T-helper 1 cell treated with Interleukin-12 subunit alpha and Interleukin-12 subunit beta and Interleukin-4 antibody, amounts not matched to agents 30 μg/mL and 1 μg/mL, for 36 hours (primary cell): ENCODE measurements at regions not wholly inside any gene's neighbourhood (a gene's known extent, or its start where the extent isn't known, plus 50 kb on each side); places are given as distances from the start of the nearest gene placed in this dataset.
"Not testable (repeated sequence)": the region's sequence is repeated elsewhere in the genome, so short reads cannot be mapped to it uniquely, and the experiment has no call there.

Experiments
- H3K27ac Mint-ChIP-seq: one replicate; pipeline ENCODE4 v1.8.0; 2021; ENCODE audit warnings: mild to moderate bottlenecking, mixed read lengths
- H3K27me3 Mint-ChIP-seq: one replicate; pipeline ENCODE4 v1.8.0; 2021; ENCODE audit warnings: low read depth, mixed read lengths
- H3K36me3 Mint-ChIP-seq: one replicate; pipeline ENCODE4 v1.8.0; 2021; ENCODE audit warnings: low read depth, mixed read lengths
- H3K4me1 Mint-ChIP-seq: one replicate; pipeline ENCODE4 v1.8.0; 2021; ENCODE audit warnings: low read depth, mixed read lengths
- H3K4me3 Mint-ChIP-seq: one replicate; pipeline ENCODE4 v1.8.0; 2021; ENCODE audit warnings: mild to moderate bottlenecking, moderate library complexity, mixed read lengths
- H3K9me3 Mint-ChIP-seq: one replicate; pipeline ENCODE4 v1.8.0; 2021; ENCODE audit warnings: mixed read lengths

- Mint-ChIP-seq H3K4me1 (no peaks in the 10 kb centered on the region), H3K36me3 (no peaks in the 10 kb centered on the region), H3K9me3 (no peaks in the 10 kb centered on the region), H3K27ac (no peak overlapping the region), H3K27me3 (peaks cover 12% of the 10 kb centered on the region), H3K4me3 (no peak overlapping the region)
These were observed 199.9 kb downstream of the EVX1 start for GRCh38 chr7:27442455-27442854.

GRCh38 chr7:27449046-27449445 lies 206.4 kb downstream of the EVX1 start:
- H3K9me3 Mint-ChIP-seq, H3K36me3 Mint-ChIP-seq, H3K4me3 Mint-ChIP-seq, H3K27ac Mint-ChIP-seq, H3K4me1 Mint-ChIP-seq: not testable (repeated sequence)
- peaks cover 14% of the 10 kb centered on the region for H3K27me3 Mint-ChIP-seq

- Mint-ChIP-seq H3K27me3 (peaks cover 3% of the 10 kb centered on the region), H3K4me3 (no peak overlapping the region), H3K4me1 (no peaks in the 10 kb centered on the region), H3K27ac (no peak overlapping the region), H3K36me3 (no peaks in the 10 kb centered on the region), H3K9me3 (no peaks in the 10 kb centered on the region)
These were observed 208.8 kb downstream of the HIBADH start for GRCh38 chr7:27453702-27454405.

- H3K27ac Mint-ChIP-seq, H3K36me3 Mint-ChIP-seq, H3K27me3 Mint-ChIP-seq, H3K4me1 Mint-ChIP-seq, H3K4me3 Mint-ChIP-seq, H3K9me3 Mint-ChIP-seq: not testable (repeated sequence)
These were observed 205.6 kb downstream of the HIBADH start for GRCh38 chr7:27457120-27457519.

GRCh38 chr7:27457603-27458565 lies 204.8 kb downstream of the HIBADH start:
- H3K27me3 Mint-ChIP-seq, H3K4me1 Mint-ChIP-seq, H3K27ac Mint-ChIP-seq, H3K4me3 Mint-ChIP-seq, H3K36me3 Mint-ChIP-seq, H3K9me3 Mint-ChIP-seq: not testable (repeated sequence)

GRCh38 chr7:27459021-27459730 lies 203.5 kb downstream of the HIBADH start:
- no peaks in the 10 kb centered on the region for H3K9me3 Mint-ChIP-seq
- no peak overlapping the region for H3K4me3 Mint-ChIP-seq
- no peak overlapping the region for H3K27ac Mint-ChIP-seq
- no peaks in the 10 kb centered on the region for H3K4me1 Mint-ChIP-seq
- no peaks in the 10 kb centered on the region for H3K27me3 Mint-ChIP-seq
- no peaks in the 10 kb centered on the region for H3K36me3 Mint-ChIP-seq

- Mint-ChIP-seq H3K9me3 (no peaks in the 10 kb centered on the region), H3K27me3 (no peaks in the 10 kb centered on the region), H3K4me3 (no peak overlapping the region), H3K4me1 (no peaks in the 10 kb centered on the region), H3K27ac (no peak overlapping the region), H3K36me3 (no peaks in the 10 kb centered on the region)
These were observed 203.0 kb downstream of the HIBADH start for GRCh38 chr7:27459731-27460053.

GRCh38 chr7:27462575-27463270 lies 200.0 kb downstream of the HIBADH start:
- Mint-ChIP-seq H3K4me3 (no peak overlapping the region), H3K9me3 (no peaks in the 10 kb centered on the region), H3K36me3 (no peaks in the 10 kb centered on the region), H3K4me1 (no peaks in the 10 kb centered on the region), H3K27ac (no peak overlapping the region), H3K27me3 (no peaks in the 10 kb centered on the region)

GRCh38 chr7:27464970-27465369 lies 197.7 kb downstream of the HIBADH start:
- Mint-ChIP-seq H3K4me1 (no peaks in the 10 kb centered on the region), H3K27me3 (peaks cover 5% of the 10 kb centered on the region), H3K36me3 (no peaks in the 10 kb centered on the region), H3K27ac (no peak overlapping the region), H3K4me3 (no peak overlapping the region), H3K9me3 (no peaks in the 10 kb centered on the region)

GRCh38 chr7:27466703-27467102 lies 196.0 kb downstream of the HIBADH start:
- Mint-ChIP-seq H3K4me3 (no peak overlapping the region), H3K9me3 (no peaks in the 10 kb centered on the region), H3K27ac (no peak overlapping the region), H3K27me3 (peaks cover 5% of the 10 kb centered on the region), H3K36me3 (no peaks in the 10 kb centered on the region), H3K4me1 (no peaks in the 10 kb centered on the region)

GRCh38 chr7:27472043-27472442 lies 190.6 kb downstream of the HIBADH start:
- Mint-ChIP-seq H3K36me3 (no peaks in the 10 kb centered on the region), H3K27ac (no peak overlapping the region), H3K9me3 (no peaks in the 10 kb centered on the region), H3K4me1 (no peaks in the 10 kb centered on the region), H3K27me3 (peaks cover 5% of the 10 kb centered on the region), H3K4me3 (no peak overlapping the region)
